ENCODE measurements at regions not wholly inside any gene's neighbourhood (a gene's known extent, or its start where the extent isn't known, plus 50 kb on each side); places are given as distances from the start of the nearest gene placed in this dataset.
A peak's percentile ranks its signal among the peaks of the same experiment; 100 is the strongest.

DNA sequence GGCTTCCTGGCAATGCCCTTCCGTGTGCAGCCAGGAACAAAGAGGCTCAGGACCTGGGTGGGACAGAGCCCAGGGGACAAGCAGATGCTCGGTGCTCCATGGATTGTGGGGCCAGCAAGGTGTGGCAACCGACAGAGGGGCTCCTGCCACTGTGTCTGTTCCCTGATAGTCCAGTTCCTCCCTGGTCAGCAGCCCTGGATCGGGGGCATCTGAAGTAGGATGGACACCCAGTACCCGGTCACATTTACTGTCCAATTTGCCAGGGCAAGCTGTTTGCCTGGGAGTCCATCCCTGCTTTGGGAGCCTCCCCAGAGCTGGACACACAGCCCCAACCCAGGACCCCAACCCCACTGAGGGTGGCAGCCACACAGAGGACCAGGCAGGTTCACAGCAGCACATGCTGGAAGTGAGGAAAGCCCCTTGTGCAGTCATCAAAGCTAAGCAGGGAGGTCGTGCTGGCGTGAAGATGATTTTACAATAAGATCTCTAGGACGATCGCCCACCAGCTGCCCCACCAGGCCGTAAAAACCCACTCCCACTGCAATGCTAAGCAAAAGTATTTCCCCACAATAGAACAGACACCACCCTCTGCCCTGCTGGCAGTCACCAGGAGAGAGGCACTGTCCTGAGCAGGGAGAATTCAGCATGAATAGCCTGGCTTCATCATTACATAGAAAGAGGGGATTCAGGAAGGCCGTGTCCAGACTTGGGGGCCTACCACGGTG lies 141.7 kb downstream of the NDUFA10 start:
- DNase-seq (ENCODE audit: low read depth in 2 of 2): no peak

DNA sequence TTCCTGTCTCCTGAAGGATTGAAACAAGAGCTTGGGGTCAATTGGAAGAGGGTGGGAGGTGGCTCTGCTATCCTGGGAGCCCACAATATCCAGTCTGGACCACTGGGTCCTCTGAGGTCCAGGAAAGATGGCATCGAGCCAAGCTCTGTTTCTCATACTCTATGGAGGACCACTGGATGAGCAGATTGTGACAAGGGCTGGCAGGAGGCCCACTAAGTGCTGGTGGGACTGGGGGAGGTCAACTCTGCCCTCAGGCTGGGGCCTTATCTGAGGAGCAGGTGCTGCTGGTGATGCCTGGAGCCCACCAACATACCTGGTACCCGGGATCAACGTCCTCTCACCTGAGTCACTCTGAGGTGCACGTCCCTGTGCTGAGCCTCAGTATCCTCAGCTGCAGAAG lies 142.4 kb downstream of the NDUFA10 start:
- DNase-seq (ENCODE audit: low read depth in 2 of 2): no peak

DNA sequence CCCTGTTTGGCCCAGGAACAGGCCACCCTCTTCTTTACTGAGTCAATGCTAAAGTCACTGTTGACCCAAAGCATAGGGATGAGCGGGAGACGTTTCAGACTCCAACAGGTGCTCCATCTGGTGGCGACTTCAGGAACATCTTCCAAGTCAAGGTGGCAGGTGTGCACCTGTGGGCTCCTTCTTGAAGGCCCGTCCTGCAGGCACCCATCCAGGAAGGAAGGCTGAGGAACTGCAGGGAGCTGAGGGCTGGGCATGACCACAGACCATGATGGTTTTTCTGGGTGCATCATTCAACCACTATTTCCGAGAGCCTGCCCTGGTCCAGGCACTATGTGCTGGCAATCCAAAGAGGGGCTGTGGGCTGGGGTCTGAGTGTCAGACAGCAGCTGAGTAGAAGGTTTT lies 142.8 kb downstream of the NDUFA10 start:
- DNase-seq (ENCODE audit: low read depth in 2 of 2): peak; percentile 32 to 84

DNA sequence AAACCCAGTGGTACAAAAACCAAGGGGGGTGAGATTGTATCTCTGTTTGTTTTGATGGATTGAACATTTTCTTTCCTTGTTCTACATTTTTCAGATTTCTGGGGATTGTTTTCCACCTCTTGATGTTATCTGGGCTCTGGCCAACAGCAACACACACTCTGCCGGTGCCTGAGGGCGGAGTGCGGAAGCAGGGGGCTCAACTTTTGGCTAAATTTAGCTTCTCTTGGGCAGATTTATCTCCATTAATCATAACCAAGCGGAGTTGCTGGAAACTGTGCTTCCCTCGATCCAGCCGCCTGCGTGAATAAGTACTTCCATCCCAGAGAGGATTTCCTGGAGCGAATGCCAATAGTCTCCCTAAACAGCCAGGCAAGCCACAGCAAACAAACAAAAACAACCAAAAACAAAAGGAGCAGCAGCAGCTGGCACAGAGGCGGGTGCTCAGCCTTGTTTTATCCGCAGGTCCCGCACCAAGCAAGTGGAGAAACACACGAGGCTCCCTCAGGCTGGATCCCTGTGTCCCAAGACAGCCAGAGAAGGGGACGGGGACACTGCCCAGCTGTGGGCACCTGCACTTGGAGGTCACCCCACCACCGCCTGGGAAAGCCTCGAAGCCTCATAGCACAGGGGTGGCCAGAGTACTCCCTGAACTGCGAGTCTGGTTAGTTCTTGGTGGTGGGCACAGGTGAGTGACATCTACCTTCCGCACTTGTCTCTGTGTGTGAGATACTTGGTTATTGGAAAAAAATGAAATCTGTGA lies 143.4 kb downstream of the NDUFA10 start:
- DNase-seq (ENCODE audit: low read depth in 2 of 2): peak; percentile 54 to 96

DNA sequence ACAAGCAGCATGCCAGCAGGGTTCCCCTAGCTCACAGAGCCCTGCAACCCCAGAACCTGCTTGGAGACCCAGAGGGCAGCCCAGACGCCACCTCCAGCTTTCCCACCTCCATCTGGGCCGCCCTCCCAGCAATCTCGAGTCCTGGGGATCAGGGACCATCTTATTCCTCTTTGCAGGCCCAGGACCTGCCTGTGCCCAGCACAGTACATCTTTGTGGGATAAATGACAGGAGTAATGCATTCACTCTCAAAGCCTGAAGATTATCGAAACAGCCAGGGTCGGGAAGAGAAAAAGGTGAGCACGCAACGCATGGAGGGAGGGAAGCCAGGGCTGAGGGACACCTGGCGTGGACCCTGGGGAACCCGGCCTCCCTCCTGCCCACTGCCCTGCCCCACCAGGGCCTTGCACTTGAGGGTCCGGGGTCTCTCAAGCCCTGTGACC lies 144.1 kb downstream of the NDUFA10 start:
- no peak for DNase-seq (ENCODE audit: low read depth in 2 of 2)

DNA sequence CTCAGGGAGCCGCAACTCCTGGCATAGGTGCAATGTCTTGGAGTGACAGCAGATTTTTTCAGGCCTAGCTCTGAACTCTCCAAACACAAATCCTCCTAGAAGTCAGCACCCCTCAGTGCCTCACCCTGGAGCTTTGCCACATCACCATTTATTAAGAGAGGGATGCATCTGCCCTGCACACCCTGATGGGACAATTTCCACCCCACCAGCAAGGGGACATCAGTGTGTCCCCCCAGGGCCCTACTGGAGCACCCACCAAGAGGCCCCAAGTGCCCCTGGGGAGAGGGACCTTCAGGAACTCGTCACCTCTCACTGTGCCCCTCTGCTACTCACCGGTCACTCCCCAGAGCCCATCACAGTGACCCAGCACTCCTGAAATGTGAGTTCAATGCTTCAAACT lies 144.7 kb downstream of the NDUFA10 start:
- no peak for DNase-seq (ENCODE audit: low read depth in 2 of 2)

DNA sequence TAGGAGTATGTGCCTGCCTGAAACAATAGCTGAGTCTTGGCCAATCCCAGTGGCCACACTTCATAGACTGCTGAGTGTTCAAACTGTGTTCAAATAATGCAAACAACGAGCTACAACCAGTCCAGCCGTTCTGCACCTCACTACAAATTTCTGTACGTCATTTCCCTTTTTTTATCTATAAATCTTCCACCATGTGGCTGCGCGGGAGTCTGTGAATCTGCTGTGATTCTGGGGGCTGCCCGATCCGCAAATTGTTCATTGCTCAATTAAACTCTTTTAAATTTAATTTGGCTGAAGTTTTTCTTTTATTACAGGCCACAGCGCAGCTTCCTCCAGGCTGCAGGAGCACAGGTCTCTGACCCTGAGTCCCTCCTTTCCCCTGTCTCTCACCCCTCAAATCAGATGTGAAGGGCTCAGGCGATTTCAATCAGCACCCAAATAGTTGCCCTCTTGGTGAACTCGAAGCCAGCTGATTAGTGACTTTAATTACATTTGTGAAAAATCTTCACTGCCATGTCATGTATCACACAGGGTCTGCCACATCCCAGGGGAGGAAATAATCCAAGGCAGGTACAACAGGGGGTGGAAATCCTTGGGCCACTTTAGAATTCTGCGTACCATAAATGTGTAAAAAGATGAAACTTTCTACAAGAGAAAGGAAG lies 145.6 kb downstream of the NDUFA10 start:
- no peak for DNase-seq (ENCODE audit: low read depth in 2 of 2)

DNA sequence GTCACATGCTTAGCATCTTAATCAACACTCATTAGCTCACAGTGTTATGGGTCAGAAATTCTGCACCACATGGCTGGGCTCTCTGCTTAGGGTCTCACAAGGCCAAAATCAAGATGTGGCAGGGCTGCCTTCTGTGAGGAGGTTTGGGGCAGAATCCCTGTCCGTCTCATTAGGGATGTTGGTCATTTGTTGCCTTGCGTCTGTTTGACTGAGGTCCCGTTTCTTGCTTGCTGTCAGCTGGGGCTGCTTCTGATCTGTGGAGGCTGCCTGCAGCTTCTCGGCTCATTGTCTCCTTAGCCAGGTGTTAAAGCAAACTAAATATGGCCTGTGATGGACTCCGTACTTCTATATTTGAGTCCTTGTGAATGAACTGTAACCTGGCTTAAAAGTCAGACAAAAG lies 146.5 kb downstream of the NDUFA10 start:
- no peak for DNase-seq (ENCODE audit: low read depth in 2 of 2)

DNA sequence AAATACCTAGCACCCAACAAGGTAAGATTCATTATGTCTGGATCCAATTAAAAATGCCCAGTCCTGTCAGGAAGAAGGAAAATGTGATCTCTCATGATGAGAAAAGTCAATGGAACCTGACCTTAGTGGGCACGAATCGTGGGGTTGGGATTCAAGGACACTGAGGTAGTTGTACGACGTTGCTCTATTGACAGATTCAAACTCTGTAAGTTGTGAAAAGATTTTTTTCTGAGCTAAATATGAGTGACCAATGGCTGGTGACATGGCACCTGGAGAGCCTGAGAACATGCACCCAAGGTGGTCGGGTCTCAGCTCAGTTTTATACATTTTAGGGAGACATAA lies 148.2 kb downstream of the NDUFA10 start:
- no peak for DNase-seq (ENCODE audit: low read depth in 2 of 2)

DNA sequence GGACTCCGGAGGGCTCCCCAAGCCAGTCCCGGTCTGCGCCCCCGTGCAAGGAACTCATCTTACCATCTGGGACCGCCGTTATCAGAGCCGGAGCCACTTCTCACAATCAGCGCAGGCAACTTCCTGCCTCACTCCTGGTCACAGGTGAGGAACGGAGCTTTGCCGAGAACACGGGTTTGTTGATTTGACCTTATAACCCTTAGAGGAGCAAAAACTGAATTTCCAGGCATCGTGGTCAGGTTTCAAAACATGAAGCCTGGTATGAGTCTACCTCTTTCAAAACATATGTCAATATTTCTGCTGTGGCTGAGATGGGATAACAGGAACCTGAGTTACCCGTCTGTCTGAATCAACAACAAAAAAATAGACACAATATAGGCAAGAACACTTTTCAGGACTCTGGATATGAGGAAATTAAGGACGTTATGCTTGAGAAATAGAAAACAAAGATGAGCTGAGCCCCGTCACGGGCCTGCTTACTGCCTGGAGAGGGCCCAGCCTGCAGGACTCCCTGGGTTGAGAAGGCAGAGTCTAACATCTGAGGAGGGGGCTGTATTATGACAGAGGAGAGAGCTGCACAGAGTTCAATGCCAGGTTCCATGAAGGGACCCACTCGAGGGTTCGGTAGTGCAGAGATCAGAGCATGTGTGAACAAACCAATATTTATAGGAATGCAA lies 148.7 kb downstream of the NDUFA10 start:
- no peak for DNase-seq (ENCODE audit: low read depth in 2 of 2)

DNA sequence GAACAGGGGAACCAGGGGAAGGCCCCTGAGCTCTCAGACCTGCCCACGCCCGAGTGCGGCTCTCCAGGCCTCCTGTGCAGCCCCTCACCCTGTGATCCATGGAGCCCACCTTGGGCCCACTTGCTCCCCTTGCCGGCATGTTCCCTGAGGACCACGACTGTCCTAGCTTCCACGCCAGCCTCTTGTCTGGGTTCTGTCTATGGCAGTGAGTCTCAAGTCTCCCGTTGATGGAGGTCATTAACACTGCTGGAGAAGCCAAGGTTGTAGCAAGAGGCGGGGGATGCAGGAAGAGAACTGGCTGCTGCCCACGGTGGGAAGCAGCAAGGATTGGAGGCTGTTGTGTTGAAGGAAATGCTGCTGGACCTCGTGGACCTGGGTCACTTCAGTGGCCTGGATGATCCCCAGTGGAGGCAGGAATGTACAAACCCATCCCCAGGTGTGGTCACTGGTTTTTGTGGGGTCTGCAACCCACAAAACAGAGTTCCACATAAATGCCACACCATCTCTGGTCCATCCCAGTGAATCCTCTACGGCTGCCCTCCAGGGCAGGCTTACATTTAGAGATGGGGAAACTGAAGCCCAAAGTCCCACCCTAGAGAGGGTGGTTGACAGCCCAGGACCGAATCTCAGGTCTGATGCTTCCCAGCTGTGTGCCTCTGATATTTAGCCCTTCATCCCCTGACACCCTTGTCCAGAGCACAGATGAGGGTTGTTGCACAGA lies 150.3 kb downstream of the NDUFA10 start:
- no peak for DNase-seq (ENCODE audit: low read depth in 2 of 2)

DNA sequence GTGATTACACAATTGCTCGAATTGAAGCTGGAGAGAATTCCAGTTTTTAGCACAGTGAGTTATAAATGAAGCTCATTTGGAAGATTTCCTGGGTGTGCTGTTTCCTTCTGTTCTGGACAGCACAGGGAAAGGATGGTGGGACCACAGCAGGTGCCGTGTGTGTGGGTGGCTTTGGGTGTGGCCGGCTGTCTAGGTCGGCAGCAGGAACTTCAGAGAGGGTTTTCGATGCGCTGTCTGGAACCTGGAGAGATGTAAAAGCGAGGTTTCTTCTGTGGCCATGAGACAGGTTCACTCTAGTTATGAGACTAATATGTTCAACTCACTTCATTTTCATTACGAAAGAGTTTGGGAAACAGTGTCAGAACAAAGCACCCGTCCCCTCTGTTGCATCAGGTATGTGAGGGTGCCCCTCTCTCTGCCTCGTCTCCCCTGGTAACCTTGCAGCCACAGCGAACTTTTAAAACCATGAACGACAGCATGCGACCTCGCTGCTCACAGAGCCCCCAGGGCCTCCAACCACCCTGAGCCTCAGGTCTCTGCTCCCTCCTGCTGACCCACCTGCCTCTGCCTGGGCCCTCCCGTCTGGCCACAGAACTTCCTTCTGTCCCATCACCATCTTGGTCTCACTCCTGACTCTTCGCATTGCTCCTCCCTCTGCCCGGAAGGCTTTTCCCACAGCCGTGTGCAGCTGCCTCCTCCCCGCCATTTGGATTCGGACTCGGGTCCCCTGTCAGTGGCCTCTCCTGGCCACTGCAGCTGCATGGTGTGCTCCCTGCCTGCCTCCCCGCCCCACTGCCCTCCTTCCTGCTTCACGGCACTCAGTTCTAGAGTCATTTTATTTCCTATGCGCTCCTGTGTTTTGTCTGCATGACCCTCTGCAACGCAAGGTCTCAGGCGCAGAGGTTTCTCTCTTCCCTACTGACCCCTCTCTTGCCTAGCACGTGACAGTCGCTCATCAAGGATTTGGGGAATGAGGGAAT lies 151.2 kb downstream of the NDUFA10 start:
- DNase-seq (ENCODE audit: low read depth in 2 of 2): no peak

DNA sequence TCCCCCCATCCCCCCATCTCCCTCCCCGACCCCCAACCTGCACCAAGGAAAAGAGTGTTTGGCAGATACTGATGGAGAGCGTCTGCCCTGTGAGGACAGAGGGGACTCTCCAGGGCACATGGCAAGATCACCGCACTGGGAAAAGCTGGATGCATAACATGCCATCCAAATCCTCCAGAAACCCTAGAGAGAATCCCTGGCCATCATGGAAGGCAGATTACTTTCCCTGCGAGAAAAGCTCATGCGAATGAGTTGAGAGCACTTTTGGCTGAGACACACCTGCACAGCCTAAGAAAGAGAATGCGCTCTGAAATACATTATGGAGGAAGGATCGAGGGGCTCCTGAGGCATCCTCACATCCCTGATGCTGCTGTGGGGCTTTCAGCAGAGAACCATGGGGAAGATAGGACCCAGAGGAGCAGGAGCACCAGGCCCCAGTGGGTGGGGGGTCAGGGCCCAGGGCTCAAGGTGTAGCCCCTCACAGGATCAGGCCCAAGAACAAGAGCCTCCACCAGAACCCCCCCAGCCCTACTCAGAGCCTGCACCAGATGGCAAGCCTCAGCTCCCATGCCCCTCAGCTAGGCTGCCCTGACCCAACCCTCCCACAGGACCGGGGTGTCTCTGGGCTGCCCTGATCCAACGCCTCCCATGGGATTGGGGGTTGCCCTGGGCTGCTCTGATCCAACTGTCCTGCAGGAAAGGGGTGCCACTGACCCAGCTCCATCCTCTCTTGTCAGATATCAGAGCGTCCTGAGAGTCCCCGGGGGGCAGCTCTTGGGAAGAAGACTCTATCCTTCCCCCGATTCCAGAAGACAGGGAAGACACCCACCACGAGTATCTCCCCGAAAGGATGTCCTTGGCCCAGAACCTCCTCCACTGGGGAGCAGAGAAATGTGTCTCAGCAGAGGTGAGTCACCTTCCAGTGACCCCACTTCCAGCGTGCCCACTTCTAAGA lies 153.4 kb downstream of the NDUFA10 start:
- no peak for DNase-seq (ENCODE audit: low read depth in 2 of 2)

DNA sequence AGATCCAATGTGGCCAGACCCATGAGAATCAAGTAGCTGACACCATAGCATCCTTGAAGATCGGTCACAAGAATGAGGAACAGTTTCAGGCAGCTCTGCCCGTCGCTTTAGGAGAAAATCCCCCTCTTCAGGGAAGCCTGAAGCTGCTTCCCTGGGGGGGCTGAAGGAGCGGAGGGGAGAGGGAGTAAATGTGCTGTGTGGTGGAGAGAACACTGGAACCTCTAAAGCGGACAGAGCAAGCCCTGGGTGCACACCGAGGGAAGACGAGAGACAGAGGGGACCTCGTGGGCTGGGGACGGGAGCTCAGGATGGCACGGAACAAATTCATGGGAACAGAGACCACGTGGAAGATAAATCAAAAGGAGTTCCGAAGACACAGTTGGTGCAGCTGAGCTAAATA lies 154.3 kb downstream of the NDUFA10 start:
- no peak for DNase-seq (ENCODE audit: low read depth in 2 of 2)

DNA sequence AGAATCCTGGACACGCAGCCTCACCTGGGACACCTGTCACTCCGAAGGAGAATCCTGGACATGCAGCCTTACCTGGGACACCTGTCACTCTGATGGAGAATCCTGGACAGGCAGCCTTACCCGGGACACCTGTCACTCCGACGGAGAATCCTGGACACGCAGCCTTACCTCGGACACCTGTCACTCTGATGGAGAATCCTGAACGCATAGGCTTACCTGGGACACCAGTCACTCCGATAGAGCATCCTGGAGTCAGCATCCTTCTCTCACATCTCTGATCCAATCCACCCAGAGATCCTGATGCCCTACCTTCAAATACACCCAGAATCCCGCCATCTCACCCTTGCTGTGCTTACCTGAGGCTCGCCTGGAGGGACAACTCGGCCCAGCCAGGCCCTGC lies 154.9 kb downstream of the NDUFA10 start:
- DNase-seq (ENCODE audit: low read depth in 2 of 2): no peak

DNA sequence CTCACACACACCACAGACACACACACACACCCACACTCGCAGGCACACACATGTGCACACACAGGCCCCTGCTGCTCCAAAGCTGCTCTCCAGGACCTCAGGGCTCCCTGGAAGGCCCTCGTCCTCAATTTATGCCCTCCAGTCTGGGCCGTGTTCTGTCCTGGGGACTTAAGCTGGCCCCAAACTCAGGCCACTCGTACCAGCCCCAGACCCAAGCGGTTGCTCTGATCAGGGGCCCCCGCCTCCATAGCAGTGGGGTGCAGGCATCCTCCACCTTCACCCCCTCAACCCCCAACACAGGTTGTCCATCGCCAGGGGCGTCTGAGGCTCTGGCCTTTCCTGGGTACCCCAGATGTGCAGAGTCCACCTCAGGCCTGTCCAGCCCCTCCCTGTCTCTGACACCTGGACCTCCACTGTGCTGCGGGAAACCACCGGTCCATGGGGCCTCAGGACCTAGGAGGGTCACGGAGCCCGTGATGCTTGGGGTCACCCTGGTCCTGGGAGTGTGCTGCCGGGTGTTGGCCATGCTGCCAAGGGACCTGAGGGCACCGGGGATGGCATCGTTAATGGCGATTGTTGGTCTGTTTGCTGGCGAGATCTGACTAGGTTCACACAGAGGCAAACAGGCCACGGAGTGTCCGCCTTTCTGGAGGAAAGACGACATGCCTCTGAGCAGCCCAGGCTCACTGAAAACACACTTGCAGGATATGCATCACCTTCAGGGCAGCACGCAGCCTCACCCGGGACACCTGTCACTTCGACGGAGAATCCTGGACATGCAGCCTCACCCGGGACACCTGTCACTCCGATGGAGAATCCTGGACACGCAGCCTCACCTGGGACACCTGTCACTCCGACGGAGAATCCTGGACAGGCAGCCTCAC lies 155.6 kb downstream of the NDUFA10 start:
- DNase-seq (ENCODE audit: low read depth in 2 of 2): no peak

DNA sequence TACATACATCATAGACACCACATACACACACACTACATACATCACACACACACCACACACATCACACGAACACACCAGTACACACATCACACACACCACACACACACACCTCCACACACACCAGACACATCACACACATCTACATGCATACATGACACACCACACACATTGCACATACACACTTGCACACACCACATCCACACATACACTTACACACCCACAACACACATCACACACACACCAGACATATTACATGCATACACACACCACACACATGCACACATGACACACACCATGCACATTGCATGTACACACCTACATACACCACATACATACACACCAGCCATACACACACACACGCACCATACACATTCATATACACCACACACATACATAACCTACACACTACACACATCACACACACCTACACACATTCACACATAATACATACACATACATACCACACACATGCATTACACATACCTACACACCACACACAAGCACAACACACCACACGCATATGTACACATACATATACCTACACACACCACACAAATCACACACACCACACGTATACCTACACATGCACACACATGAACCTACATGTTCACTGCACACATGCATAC lies 156.5 kb downstream of the NDUFA10 start:
- no peak for DNase-seq (ENCODE audit: low read depth in 2 of 2)

DNA sequence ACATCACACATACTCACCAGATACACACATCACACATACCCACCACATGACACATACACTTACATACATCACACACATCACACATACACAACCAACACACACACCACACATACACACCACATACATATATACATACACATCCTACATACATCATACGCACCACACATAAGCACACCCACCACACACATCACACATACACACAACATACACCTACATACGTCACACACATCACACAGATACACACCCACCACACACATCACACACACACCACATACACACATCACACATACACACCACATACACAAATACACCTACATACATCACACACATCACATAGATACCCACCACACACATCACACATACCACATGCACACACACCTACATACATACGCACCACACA lies 158.4 kb downstream of the NDUFA10 start:
- no peak for DNase-seq (ENCODE audit: low read depth in 2 of 2)
